ENCODE measurements at regions not wholly inside any gene's neighbourhood (a gene's known extent, or its start where the extent isn't known, plus 50 kb on each side); places are given as distances from the start of the nearest gene placed in this dataset.

DNA sequence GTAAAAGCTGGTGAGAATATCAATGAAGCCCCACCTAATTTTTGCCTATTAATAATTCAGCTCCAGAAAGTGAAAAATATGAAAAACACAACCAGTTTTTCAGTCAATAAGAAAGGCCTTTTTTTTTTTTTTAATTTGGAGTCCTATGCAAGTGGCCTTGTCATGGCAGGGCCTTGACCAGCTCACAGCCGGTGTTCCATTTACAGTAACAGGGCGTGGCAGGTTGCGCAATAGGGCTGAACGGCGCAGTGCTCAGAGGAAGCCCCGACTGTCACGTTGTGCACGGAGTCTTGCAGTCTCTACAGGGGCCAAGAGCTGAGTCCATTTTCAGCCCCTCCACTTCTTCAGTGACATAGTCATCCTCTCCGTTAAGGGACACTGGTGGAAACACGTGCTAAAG, 184.1 kb upstream of the FN1 start:
- Histone ChIP-seq H3K4me3 (no peak overlapping the region; the same call in 1 of the 2 replicates), H3K4me2 (ENCODE audit: insufficient read depth, low read length) (peak overlapping the region; percentile 67), H3K27me3 (ENCODE audit: control insufficient read depth in 2 of 2, insufficient read depth in 2 of 2, low read length in 2 of 2) (no peaks in the 10 kb centered on the region), H3K27ac (ENCODE audit: extremely low read depth, low read depth, low read length) (peak overlapping the region; percentile 81), H3K9ac (ENCODE audit: insufficient read depth in 1 of 2, low read depth in 2 of 2, low read length in 2 of 2) (peak overlapping the region; percentile 50 to 56; a peak in 3 of 4 replicates), H3K9me1 (ENCODE audit: control insufficient read depth, insufficient read depth, low read length) (no peaks in the 10 kb centered on the region), H3K9me3 (replicated peaks; ENCODE audit: control insufficient read depth, insufficient read depth, low read depth, low read length) (peaks cover 3% of the 10 kb centered on the region), H3K36me3 (ENCODE audit: control insufficient read depth, insufficient read depth, low read length) (no peaks in the 10 kb centered on the region), H3K79me2 (ENCODE audit: control insufficient read depth, insufficient read depth, low read length) (no peaks in the 10 kb centered on the region), H4K20me1 (replicated peaks; ENCODE audit: control insufficient read depth, insufficient read depth, low read length) (no peaks in the 10 kb centered on the region), H3K4me1 (replicated peaks in 1 of 2; ENCODE audit: control insufficient read depth in 2 of 2, insufficient read depth in 2 of 2, low read length in 2 of 2) (peaks cover 3 to 21% of the 10 kb centered on the region in 2 experiments; a peak in 4 of 5 replicates), H2AFZ (ENCODE audit: low read depth, low read length) (peak overlapping the region; percentile 87)
- ATAC-seq, result peak; percentile 96
- POLR2A ChIA-PET, result no interaction called here
- 0% methylated on average over 9 of the region's 10 CpGs for WGBS (ENCODE audit: insufficient coverage, low coverage, missing lambda C conversion rate)
- no peak for FAIRE-seq
- no TSS peak for BruUV-seq (replicated peaks)
- CTCF ChIA-PET (ENCODE audit: low intra/inter-chr PET ratio), result interaction anchor here (0.6 kb wide), 1 partner anchor 186 kb away, joined by 8 read pairs; no protein-coding TSS in a partner anchor
- peak; percentile 48 to 86 (median 56) for DNase-seq (ENCODE audit: extremely low read depth in 1 of 4, low spot score in 3 of 4)
- in situ Hi-C loops (cut with MboI), result no loop called here
- intact Hi-C loops (cut with micrococcal nuclease), result loop anchor here (1.0 to 10.0 kb wide), 3 partner anchors 115 to 208 kb away; no protein-coding TSS in a partner anchor
- TF ChIP-seq SIN3B (IDR thresholded peaks at IDR 0.05; ENCODE audit: low read depth) (no peak), TAF1 (IDR thresholded peaks at IDR 0.05; ENCODE audit: control insufficient read depth, extremely low read depth, insufficient read depth, low read length, severe bottlenecking) (peak; percentile 38), ZFX (CRISPR knock-in tag; IDR thresholded peaks at IDR 0.05) (peak; percentile 31; the same call in 1 of the 2 replicates), EHMT2 (IDR thresholded peaks at IDR 0.05) (no peak), ZNF586 (CRISPR knock-in tag; conservative IDR thresholded peaks at IDR 0.05) (no peak), SOX6 (IDR thresholded peaks at IDR 0.05) (0 out of 2 replicates have a peak, but pooled peaks have one; percentile 14), GATAD2A (IDR thresholded peaks at IDR 0.05) (0 out of 2 replicates have a peak, but pooled peaks have one; percentile 41), SAP30 (IDR thresholded peaks at IDR 0.05; ENCODE audit: borderline replicate concordance, insufficient read depth, low read depth, low read length, poor library complexity, severe bottlenecking) (no peak)
- TF ChIP-seq, protein P1, sequence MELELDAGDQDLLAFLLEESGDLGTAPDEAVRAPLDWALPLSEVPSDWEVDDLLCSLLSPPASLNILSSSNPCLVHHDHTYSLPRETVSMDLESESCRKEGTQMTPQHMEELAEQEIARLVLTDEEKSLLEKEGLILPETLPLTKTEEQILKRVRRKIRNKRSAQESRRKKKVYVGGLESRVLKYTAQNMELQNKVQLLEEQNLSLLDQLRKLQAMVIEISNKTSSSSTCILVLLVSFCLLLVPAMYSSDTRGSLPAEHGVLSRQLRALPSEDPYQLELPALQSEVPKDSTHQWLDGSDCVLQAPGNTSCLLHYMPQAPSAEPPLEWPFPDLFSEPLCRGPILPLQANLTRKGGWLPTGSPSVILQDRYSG (tag; conservative IDR thresholded peaks at IDR 0.05; ENCODE audit: low read depth), result no peak
- TF ChIP-seq, protein P2, sequence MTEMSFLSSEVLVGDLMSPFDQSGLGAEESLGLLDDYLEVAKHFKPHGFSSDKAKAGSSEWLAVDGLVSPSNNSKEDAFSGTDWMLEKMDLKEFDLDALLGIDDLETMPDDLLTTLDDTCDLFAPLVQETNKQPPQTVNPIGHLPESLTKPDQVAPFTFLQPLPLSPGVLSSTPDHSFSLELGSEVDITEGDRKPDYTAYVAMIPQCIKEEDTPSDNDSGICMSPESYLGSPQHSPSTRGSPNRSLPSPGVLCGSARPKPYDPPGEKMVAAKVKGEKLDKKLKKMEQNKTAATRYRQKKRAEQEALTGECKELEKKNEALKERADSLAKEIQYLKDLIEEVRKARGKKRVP (CRISPR knock-in tag; IDR thresholded peaks at IDR 0.05), result no peak
